H1 (cell line): ENCODE measurements at regions not wholly inside any gene's neighbourhood (a gene's known extent, or its start where the extent isn't known, plus 50 kb on each side); places are given as distances from the start of the nearest gene placed in this dataset.

Experiments
- CTCF ChIA-PET: fragments of 300-600 bp; sonication (Branson Sonifier 250); formaldehyde crosslinking; loops from one replicate; lab custom pipeline; 2021; ENCODE audit not compliant: partially characterized antibody; lab: Charles Lee
- POLR2A ChIA-PET: fragments of 300-600 bp; sonication (Branson Sonifier 250); formaldehyde crosslinking; loops from one replicate; lab custom pipeline; 2021; ENCODE audit warnings: inconsistent platforms; ENCODE audit not compliant: partially characterized antibody; lab: Charles Lee
- DNase-seq, 2 experiments: peaks; one replicate each; pipeline versions ENCODE4 v3.0.0 to v3.0.0-alpha.2; 2010 to 2022; ENCODE audit warnings: low spot score in 2 of 2, low read depth in 1 of 2, mixed read lengths in 1 of 2
- FAIRE-seq: peaks from 2 replicates; lab custom pipeline; 2011; peaks lifted over from hg19 to GRCh38; lab: Jason Lieb, UNC
- H2AFZ ChIP-seq: 2 replicates; pipeline ENCODE4 v1.8.1; 2012; ENCODE audit warnings: low read length, inconsistent platforms
- H2AK5ac ChIP-seq: 2 replicates; pipeline ENCODE4 v1.6.1; 2013; ENCODE audit warnings: low read depth, low read length
- H2BK120ac ChIP-seq: replicated peaks from 2 replicates; pipeline ENCODE3; 2013; ENCODE audit warnings: low read depth, low read length, inconsistent platforms
- H2BK12ac ChIP-seq: 2 replicates; pipeline ENCODE4 v1.6.1; 2013; ENCODE audit warnings: low read depth, low read length
- H2BK15ac ChIP-seq: 2 replicates; pipeline ENCODE4 v1.6.1; 2013; ENCODE audit warnings: low read length
- H2BK20ac ChIP-seq: 2 replicates; pipeline ENCODE4 v1.6.1; 2013; ENCODE audit warnings: low read length
- H2BK5ac ChIP-seq: 2 replicates; pipeline ENCODE4 v1.6.1; 2013; ENCODE audit warnings: low read depth, low read length
- H3K14ac ChIP-seq: 2 replicates; pipeline ENCODE4 v1.6.1; 2013; ENCODE audit warnings: inconsistent platforms; ENCODE audit not compliant: insufficient read length
- H3K18ac ChIP-seq: 2 replicates; pipeline ENCODE4 v1.6.1; 2013; ENCODE audit warnings: low read length; ENCODE audit errors: extremely low read depth
- H3K23ac ChIP-seq: 2 replicates; pipeline ENCODE4 v1.6.1; 2013; ENCODE audit warnings: inconsistent platforms; ENCODE audit not compliant: insufficient read length
- H3K23me2 ChIP-seq: 2 replicates; pipeline ENCODE4 v1.6.1; 2013; ENCODE audit warnings: low read depth, low read length
- H3K27ac ChIP-seq: 2 replicates; pipeline ENCODE4 v1.6.1; 2011; ENCODE audit warnings: low read depth, low read length, inconsistent platforms
- H3K27me3 ChIP-seq, 4 experiments: replicated peaks in 1 of 4; 1 replicate in 1 of 4; 2 replicates in 3 of 4; pipeline versions ENCODE4 v1.6.1 to v1.8.1; 2011 to 2013; ENCODE audit warnings: low read length in 3 of 4, mild to moderate bottlenecking in 3 of 4, inconsistent platforms in 2 of 4, mixed read lengths in 2 of 4, moderate library complexity in 1 of 4; ENCODE audit not compliant: control insufficient read depth in 3 of 4, insufficient read depth in 3 of 4; ENCODE audit errors: extremely low read depth in 1 of 4
- H3K36me3 ChIP-seq, 4 experiments: 2 replicates each; pipeline versions ENCODE4 v1.6.1 to v1.8.1; 2011 to 2013; ENCODE audit warnings: mild to moderate bottlenecking in 4 of 4, low read length in 3 of 4, moderate library complexity in 2 of 4, control low read depth in 1 of 4, inconsistent platforms in 1 of 4; ENCODE audit not compliant: insufficient read depth in 4 of 4, control insufficient read depth in 2 of 4
- H3K4ac ChIP-seq: replicated peaks from 2 replicates; pipeline ENCODE3; 2013; ENCODE audit warnings: low read length, low read depth, mixed read lengths, inconsistent platforms; ENCODE audit not compliant: insufficient read length
- H3K4me1 ChIP-seq, 4 experiments: replicated peaks in 1 of 4; 1 replicate in 1 of 4; 2 replicates in 3 of 4; pipeline versions ENCODE4 v1.6.1 to v1.8.1; 2011 to 2013; ENCODE audit warnings: low read length in 3 of 4, inconsistent platforms in 2 of 4, mixed read lengths in 1 of 4; ENCODE audit not compliant: insufficient read depth in 4 of 4, control insufficient read depth in 3 of 4
- H3K4me2 ChIP-seq, 2 experiments: 2 replicates each; pipeline versions ENCODE4 v1.6.1 to v1.8.1; 2011 to 2013; ENCODE audit warnings: low read depth in 2 of 2, low read length in 2 of 2, control low read depth in 1 of 2, inconsistent platforms in 1 of 2, mild to moderate bottlenecking in 1 of 2; ENCODE audit not compliant: insufficient read depth in 1 of 2
- H3K4me3 ChIP-seq, 4 experiments: fragments of 200-600, 300-600 bp in 1 of 4; sonication (generic), shearing (Covaris generic), sonication (Bioruptor Twin) in 1 of 4; 2 replicates each; pipeline versions ENCODE4 v1.5.1 to v1.8.1; 2011 to 2016; ENCODE audit warnings: low read length in 4 of 4, low read depth in 3 of 4, control low read depth in 2 of 4, inconsistent platforms in 2 of 4, mild to moderate bottlenecking in 2 of 4, mixed read lengths in 1 of 4, moderate library complexity in 1 of 4; ENCODE audit not compliant: insufficient read depth in 2 of 4; ENCODE audit errors: extremely low read depth in 1 of 4
- H3K56ac ChIP-seq: replicated peaks from 2 replicates; pipeline ENCODE3; 2013; ENCODE audit warnings: low read depth, mild to moderate bottlenecking, mixed read lengths, low read length, inconsistent platforms; ENCODE audit not compliant: insufficient read length
- H3K79me1 ChIP-seq: 2 replicates; pipeline ENCODE4 v1.6.1; 2013; ENCODE audit warnings: low read depth, low read length, control low read depth
- H3K79me2 ChIP-seq, 2 experiments: 2 replicates each; pipeline versions ENCODE4 v1.6.1 to v1.8.1; 2012 to 2013; ENCODE audit warnings: low read length in 2 of 2, mild to moderate bottlenecking in 2 of 2, inconsistent platforms in 1 of 2; ENCODE audit not compliant: insufficient read depth in 2 of 2, control insufficient read depth in 1 of 2
- H3K9ac ChIP-seq, 4 experiments: replicated peaks in 1 of 4; 1 replicate in 1 of 4; 2 replicates in 3 of 4; pipeline versions ENCODE4 v1.6.1 to v1.8.1; 2011 to 2013; ENCODE audit warnings: low read depth in 3 of 4, low read length in 3 of 4, control low read depth in 2 of 4, mild to moderate bottlenecking in 2 of 4, moderate library complexity in 2 of 4, inconsistent platforms in 1 of 4; ENCODE audit errors: extremely low read depth in 1 of 4
- H3K9me3 ChIP-seq, 2 experiments: 2 replicates each; pipeline versions ENCODE4 v1.6.1 to v1.8.1; 2012 to 2013; ENCODE audit warnings: mild to moderate bottlenecking in 2 of 2, moderate library complexity in 2 of 2, control low read depth in 1 of 2, inconsistent platforms in 1 of 2, low read depth in 1 of 2, low read length in 1 of 2, mixed read lengths in 1 of 2; ENCODE audit not compliant: insufficient read depth in 2 of 2
- H4K20me1 ChIP-seq, 2 experiments: replicated peaks in 1 of 2; 2 replicates each; pipeline versions ENCODE3 to v1.8.1; 2011 to 2013; ENCODE audit warnings: inconsistent platforms in 2 of 2, low read length in 2 of 2, mild to moderate bottlenecking in 1 of 2; ENCODE audit not compliant: insufficient read depth in 2 of 2, control insufficient read depth in 1 of 2
- H4K5ac ChIP-seq: 2 replicates; pipeline ENCODE4 v1.6.1; 2013; ENCODE audit warnings: low read length, low read depth, mixed read lengths, inconsistent platforms; ENCODE audit not compliant: insufficient read length
- H4K8ac ChIP-seq: 2 replicates; pipeline ENCODE4 v1.8.0; 2013; ENCODE audit warnings: mild to moderate bottlenecking, moderate library complexity, low read length, inconsistent platforms; ENCODE audit not compliant: insufficient read depth; ENCODE audit errors: extremely low read depth
- H4K91ac ChIP-seq: replicated peaks from 2 replicates; pipeline ENCODE3; 2013; ENCODE audit warnings: low read length, mixed read lengths, inconsistent platforms; ENCODE audit not compliant: insufficient read length
- CHD2 ChIP-seq: IDR thresholded peaks from 2 replicates; pipeline ENCODE4 v1.6.1; 2012; ENCODE audit warnings: low read length, improper control_type of control experiment
- CREB1 ChIP-seq: IDR thresholded peaks from 2 replicates; pipeline ENCODE4 v1.6.1; 2012; ENCODE audit warnings: inconsistent platforms
- CTBP2 ChIP-seq: IDR thresholded peaks from 2 replicates; pipeline ENCODE4 v1.7.0; 2011; ENCODE audit warnings: borderline replicate concordance, mild to moderate bottlenecking, moderate library complexity, mixed read lengths, low read length; ENCODE audit not compliant: insufficient read depth, insufficient read length
- FOSL1 ChIP-seq: IDR thresholded peaks from 2 replicates; pipeline ENCODE4 v1.6.1; 2011; ENCODE audit warnings: mild to moderate bottlenecking, low read depth, low read length, moderate library complexity; ENCODE audit not compliant: insufficient read depth
- NANOG ChIP-seq: IDR thresholded peaks from 2 replicates; pipeline ENCODE4 v1.6.1; 2011; ENCODE audit warnings: low read length, low read depth, mild to moderate bottlenecking, inconsistent platforms; ENCODE audit not compliant: insufficient read depth, poor library complexity, severe bottlenecking
- POU5F1 ChIP-seq: IDR thresholded peaks from 2 replicates; pipeline ENCODE4 v1.6.1; 2011; ENCODE audit warnings: low read depth, mild to moderate bottlenecking, low read length, moderate library complexity
- SIRT6 ChIP-seq: IDR thresholded peaks from one replicate; pipeline ENCODE4 v1.7.1; 2012; ENCODE audit warnings: low read length, inconsistent platforms
- SP2 ChIP-seq: IDR thresholded peaks from 2 replicates; pipeline ENCODE4 v1.6.1; 2012; ENCODE audit warnings: mild to moderate bottlenecking, low read length, inconsistent platforms
- SUZ12 ChIP-seq: fragments of 200-600 bp; sonication (generic); IDR thresholded peaks from 2 replicates; pipeline ENCODE4 v1.6.1; 2012; ENCODE audit warnings: mild to moderate bottlenecking, inconsistent platforms, low read length, moderate library complexity, mixed read lengths
- TAF1 ChIP-seq: IDR thresholded peaks from 2 replicates; pipeline ENCODE4 v1.6.1; 2011; ENCODE audit warnings: mild to moderate bottlenecking, low read depth, low read length

GRCh38 chr1:147473733-147474049 lies 67.6 kb upstream of the BCL9 start:
- no peaks in the 10 kb centered on the region for H3K36me3 ChIP-seq
- no peak for FAIRE-seq
- no peak overlapping the region for H2BK12ac ChIP-seq
- H4K20me1 ChIP-seq: no peaks in the 10 kb centered on the region
- no peak overlapping the region for H2BK120ac ChIP-seq
- H3K4ac ChIP-seq: no peak overlapping the region
- H3K79me2 ChIP-seq: no peaks in the 10 kb centered on the region
- H3K79me1 ChIP-seq: no peaks in the 10 kb centered on the region
- H2AK5ac ChIP-seq: no peak overlapping the region
- H2BK5ac ChIP-seq: no peak overlapping the region
- H2AFZ ChIP-seq: no peak overlapping the region
- ChIA-PET CTCF (interaction anchor here (2.6 kb wide), 1 partner anchor 200 kb away, joined by 10 read pairs; no protein-coding TSS in a partner anchor), POLR2A (interaction anchor here (1.2 kb wide), 1 partner anchor 14 kb away, joined by 3 read pairs; no protein-coding TSS in a partner anchor)
- H3K14ac ChIP-seq: no peak overlapping the region
- H2BK20ac ChIP-seq: no peak overlapping the region
- H4K91ac ChIP-seq: no peak overlapping the region
- TF ChIP-seq SP2: no peak
- no peak for TF ChIP-seq CTBP2
- no peak for TF ChIP-seq POU5F1
- TF ChIP-seq CREB1: no peak
- no peak for TF ChIP-seq FOSL1
- no peak for TF ChIP-seq SUZ12
- TF ChIP-seq SIRT6: no peak
- no peak for TF ChIP-seq TAF1
- no peak for TF ChIP-seq NANOG
- no peak for TF ChIP-seq CHD2
- no peaks in the 10 kb centered on the region for H3K27me3 ChIP-seq
- no peaks in the 10 kb centered on the region for H3K9me3 ChIP-seq
- no peak overlapping the region for H4K5ac ChIP-seq
- no peaks in the 10 kb centered on the region for H3K4me1 ChIP-seq
- H3K23ac ChIP-seq: no peak overlapping the region
- H3K23me2 ChIP-seq: no peaks in the 10 kb centered on the region
- no peak overlapping the region for H3K18ac ChIP-seq
- H3K56ac ChIP-seq: no peak overlapping the region
- no peak overlapping the region for H3K27ac ChIP-seq
- no peak overlapping the region for H3K4me3 ChIP-seq
- no peak overlapping the region for H4K8ac ChIP-seq
- H3K9ac ChIP-seq: no peak overlapping the region
- H3K4me2 ChIP-seq: no peak overlapping the region
- DNase-seq: no peak
- H2BK15ac ChIP-seq: no peak overlapping the region
